Stimulated activated CD4-positive, alpha-beta T cell treated with anti-CD3 and anti-CD28 coated beads, Interleukin-1b, Interleukin-23, amount 100 ng/mL, for 48 hours (primary cell): ENCODE measurements at regions not wholly inside any gene's neighbourhood (a gene's known extent, or its start where the extent isn't known, plus 50 kb on each side); places are given as distances from the start of the nearest gene placed in this dataset.

Experiments
- DNase-seq: peaks from one replicate; pipeline ENCODE4 v3.0.0-alpha.2; 2020

DNA sequence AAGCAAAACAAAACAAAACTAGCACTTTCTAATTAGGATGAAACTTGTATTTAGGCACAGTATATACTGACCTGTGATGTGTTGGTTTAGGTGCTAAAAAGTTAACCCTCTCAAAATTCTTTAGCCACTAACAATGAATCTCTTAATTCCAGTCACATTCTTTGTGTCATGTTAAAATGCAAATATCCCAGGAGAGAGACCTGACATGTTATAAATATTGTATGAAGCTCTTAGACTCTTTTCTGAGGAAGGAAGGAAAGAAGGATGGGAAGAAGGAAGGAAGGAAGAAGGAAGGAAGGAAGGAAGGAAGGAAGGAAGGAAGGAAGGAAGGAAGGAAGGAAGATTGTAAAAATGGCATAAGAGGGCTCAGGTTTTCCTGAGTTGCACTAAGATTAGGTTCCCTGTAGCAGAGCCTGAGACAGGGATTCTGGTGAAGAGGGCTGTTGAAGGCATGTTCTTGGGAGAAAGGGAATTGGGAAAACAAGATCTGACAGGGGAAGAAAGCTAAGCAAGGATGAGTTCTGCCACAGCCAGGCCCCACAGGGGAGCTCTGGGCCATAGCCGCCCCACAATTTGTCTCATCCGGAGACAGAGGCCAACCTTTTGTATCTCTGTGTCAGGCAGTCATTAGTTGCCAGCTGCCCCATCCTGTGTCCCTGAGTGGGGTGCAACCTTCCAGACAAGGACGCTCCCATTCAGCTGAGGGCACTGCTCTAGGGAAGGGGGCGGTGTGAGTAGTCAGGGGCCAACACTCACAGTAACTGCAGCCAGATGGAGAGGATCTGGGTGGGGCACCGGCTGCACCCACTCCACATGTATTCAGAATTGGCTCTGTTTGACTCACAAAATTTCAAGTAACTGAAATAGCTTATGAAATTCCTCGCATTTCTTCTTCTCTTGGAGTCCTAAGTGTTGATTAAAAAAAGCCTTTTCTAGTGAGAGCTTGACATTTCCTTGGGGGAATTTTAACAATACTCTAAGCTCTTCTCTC lies 189.3 kb upstream of the ARG1 start:
- no peak for DNase-seq

DNA sequence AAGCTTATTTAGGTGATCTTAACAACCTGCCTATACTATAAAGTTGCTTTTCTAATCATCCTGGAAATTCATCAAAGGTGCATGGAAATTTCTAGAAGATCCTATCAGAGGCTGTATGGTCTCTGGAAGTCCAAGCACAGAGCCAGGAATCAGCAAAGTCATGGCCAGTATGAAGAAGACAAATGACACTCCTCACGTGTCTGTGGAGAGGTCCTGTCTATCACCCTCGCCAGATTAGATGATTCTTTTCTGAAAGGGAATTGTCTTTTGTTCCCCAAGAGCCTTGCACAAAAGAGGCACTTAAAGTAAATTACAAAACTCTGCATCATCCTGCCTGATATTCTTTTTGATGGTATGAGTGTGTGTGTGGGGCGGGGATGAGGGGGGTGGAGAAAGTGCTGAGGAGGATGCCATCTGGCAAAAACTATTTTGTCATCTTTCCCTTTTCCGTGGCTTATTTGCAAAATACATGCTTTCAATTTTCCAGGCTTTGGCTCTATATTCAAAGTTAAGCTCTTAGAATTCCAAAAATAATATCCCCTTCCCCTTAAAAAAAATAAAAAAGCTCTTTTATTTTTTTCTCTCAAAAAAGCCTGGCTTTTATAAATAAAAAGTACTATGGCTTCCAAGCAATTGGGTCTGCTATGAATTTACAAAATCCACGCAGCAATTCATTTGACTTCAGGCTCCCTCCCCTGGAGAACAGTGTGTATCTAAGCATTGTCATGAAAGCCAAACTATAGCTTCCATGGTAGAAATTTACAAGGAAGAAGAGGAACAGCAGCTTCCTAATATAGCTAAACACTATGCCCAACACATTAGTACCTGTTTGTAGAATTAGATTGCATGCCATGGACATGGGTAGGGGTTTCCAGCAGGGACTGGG lies 185.2 kb upstream of the ARG1 start:
- no peak for DNase-seq

- DNase-seq = no peak
Observed at GRCh38 chr6:131390322-131390721, 182.7 kb upstream of the ARG1 start.

DNA sequence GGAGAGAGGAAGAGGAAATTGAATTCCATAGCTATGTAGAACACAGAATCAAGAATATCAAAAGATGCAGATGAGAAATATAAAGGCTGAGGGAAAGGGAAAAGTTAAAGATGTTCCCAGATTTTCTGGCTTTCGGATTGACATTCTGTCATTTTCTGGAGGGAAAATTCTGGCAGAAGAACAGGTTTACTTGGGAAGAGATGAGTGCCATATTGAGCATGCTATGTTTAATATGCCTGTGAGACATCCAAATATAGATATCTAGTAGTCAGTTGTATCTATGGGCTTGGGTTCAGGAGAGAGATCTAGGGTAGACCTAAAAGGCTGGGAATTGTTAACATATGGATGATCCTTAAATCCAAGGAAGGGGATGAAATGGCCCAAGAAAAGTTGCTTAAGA lies 181.9 kb upstream of the ARG1 start:
- no peak for DNase-seq

- no peak for DNase-seq
Observed at GRCh38 chr6:131393433-131393832, 179.6 kb upstream of the ARG1 start.

- no peak for DNase-seq
Observed at GRCh38 chr6:131394768-131395432, 178.1 kb upstream of the ARG1 start.

GRCh38 chr6:131398176-131398575 lies 174.8 kb upstream of the ARG1 start:
- DNase-seq = no peak

DNA sequence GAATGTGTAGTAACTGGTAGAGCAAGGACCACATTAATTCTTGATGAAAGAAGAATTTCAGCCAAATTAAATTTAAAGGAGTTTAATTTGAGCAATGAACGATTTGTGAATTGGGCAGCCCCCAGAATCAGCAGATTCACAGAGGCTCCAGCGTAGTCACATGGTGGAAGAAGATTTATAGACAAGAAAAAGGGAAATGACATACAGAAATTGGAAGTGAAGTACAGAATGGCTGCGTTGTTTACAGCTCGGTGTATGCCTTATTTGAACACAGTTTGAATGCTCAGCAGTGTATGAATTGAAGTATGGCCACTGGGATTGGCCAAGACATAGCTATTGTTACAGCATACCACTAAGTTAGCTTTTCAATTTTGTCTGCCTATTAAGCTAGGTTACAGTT lies 173.6 kb upstream of the ARG1 start:
- DNase-seq = no peak

- DNase-seq = no peak
Observed at GRCh38 chr6:131400054-131400778, 172.8 kb upstream of the ARG1 start.

- no peak for DNase-seq
Observed at GRCh38 chr6:131400779-131401496, 172.1 kb upstream of the ARG1 start.

- no peak for DNase-seq
Observed at GRCh38 chr6:131408811-131409210, 164.2 kb upstream of the ARG1 start.

DNA sequence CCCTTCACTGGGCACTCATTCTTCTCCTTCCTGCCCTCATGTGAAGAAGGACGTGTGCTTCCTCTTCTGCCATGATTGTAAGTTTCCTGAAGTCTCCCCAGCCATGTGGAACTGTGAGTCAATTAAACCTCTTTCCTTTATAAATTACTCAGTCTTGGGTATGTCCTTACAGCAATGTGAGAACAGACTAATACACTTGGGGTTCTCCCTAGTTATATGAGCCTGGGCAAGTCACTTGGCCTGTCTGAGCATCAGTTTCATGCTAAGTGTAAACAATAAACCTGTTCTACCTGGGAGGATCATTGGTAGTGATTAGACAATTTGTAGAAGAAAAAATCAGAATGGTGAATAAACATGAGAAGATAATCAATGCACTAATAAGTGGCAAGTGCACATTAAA lies 162.2 kb upstream of the ARG1 start:
- no peak for DNase-seq

- no peak for DNase-seq
Observed at GRCh38 chr6:131412960-131413830, 159.8 kb upstream of the ARG1 start.

DNA sequence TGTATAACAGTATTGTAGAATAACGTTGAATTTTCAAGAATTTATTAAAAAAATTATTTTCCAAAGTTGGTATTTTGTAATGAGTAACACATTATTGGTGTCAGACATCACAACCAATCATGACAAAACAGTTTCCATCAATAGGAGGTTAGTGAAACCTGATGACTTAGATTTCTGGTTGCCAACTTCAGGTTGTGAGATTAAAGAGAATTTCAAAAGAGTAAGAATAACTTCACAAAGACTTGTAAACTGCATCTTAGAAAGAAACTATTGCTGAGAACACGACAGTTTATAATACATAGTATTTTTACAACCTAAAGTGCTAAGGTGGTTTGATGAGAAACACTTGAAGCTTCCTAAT lies 159.2 kb upstream of the ARG1 start:
- no peak for DNase-seq

DNA sequence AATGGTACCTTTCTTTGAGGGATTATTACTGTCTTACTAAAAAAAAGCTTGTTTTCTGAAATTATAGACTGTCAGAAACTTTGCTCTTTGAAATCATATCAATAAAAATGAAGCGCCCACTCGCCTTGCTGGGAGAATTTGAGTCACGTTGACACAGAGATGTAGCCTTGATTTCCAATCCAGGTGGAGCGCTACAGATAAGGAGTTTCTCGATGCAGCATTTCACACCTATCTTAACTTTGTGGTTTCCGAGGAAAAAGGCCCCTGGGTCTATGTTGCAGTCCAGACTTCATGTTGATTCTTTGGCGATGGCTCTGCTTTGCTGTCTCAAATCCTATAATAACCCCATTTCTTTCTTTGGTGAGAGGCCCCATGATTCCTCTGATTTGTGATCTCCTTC lies 158.1 kb upstream of the ARG1 start:
- no peak for DNase-seq

GRCh38 chr6:131418441-131418840 lies 154.6 kb upstream of the ARG1 start:
- no peak for DNase-seq

- no peak for DNase-seq
Observed at GRCh38 chr6:131419702-131420101, 153.3 kb upstream of the ARG1 start.

DNA sequence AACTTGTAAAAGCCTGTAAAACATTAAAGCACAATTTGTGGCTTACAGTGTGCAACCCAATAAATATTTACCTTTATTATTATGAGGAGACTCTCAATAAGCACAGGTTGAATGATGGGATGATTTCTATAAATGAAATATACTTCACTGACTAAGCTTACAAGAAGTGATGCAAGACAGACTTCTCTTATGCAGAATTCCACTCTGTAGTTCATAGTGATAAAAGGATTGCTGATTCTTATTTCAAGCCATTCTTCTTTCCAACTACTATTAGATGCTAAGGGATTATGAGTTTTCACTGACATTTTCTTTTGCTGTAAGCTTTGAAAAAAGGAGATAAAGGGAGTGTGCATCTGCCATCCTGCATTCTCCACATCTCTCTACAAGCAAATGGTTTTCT lies 149.0 kb upstream of the ARG1 start:
- DNase-seq = no peak

DNA sequence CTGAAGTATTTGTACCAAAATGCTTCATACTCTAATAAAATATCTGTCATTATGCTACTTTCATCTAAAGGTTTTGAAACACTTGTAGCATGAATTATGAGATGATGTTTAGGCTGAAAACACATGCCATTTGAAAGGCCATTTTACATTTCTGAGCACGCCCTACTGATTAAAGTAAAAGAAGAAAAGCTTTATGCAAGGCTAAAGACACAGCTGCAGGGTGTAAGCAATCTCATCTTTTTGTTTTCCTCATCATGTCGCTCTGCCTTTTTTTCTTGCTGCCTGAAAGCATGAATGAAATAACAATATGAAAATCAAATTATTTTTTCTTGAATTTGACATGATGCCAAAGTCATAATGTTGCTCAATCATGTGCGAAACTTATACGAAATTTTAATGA lies 148.6 kb upstream of the ARG1 start:
- DNase-seq = no peak

GRCh38 chr6:131427434-131428058 lies 145.5 kb upstream of the ARG1 start:
- no peak for DNase-seq
